WERI-Rb-1 (cell line): ENCODE measurements at regions not wholly inside any gene's neighbourhood (a gene's known extent, or its start where the extent isn't known, plus 50 kb on each side); places are given as distances from the start of the nearest gene placed in this dataset.

Experiments used
- DNase-seq: peaks from one replicate; pipeline ENCODE4 v3.0.0-alpha.2; 2020
- H3K27ac ChIP-seq: fragments of 250-450 bp; sonication (Bioruptor Pico); 2 replicates; pipeline ENCODE4 v1.5.1; 2020; ENCODE audit warnings: mild to moderate bottlenecking, moderate library complexity
- H3K27me3 ChIP-seq: fragments of 250-450 bp; sonication (Bioruptor Pico); 2 replicates; pipeline ENCODE4 v1.5.1; 2021; ENCODE audit warnings: mild to moderate bottlenecking, low read depth, moderate library complexity; ENCODE audit not compliant: insufficient read depth, severe bottlenecking
- H3K36me3 ChIP-seq: fragments of 250-450 bp; sonication (Bioruptor Pico); 2 replicates; pipeline ENCODE4 v1.5.1; 2020; ENCODE audit warnings: mild to moderate bottlenecking, moderate library complexity
- H3K4me3 ChIP-seq: 2 replicates; pipeline ENCODE4 v1.5.1; 2011; ENCODE audit warnings: low read depth, mild to moderate bottlenecking, control low read depth, low read length
- H3K9me3 ChIP-seq: fragments of 250-450 bp; sonication (Bioruptor Pico); 2 replicates; pipeline ENCODE4 v1.5.1; 2021; ENCODE audit warnings: mild to moderate bottlenecking, moderate library complexity; ENCODE audit not compliant: severe bottlenecking
- CTCF ChIP-seq: IDR thresholded peaks from 2 replicates; pipeline ENCODE4 v1.5.1; 2011; ENCODE audit warnings: low read depth, mild to moderate bottlenecking, control low read depth, inconsistent platforms, low read length

GRCh38 chr15:75138016-75138999, 63.4 kb upstream of the C15orf39 start:
- H3K27me3 ChIP-seq, result no peaks in the 10 kb centered on the region
- TF ChIP-seq CTCF, result no peak
- DNase-seq, result peak; percentile 65
- peaks cover 9% of the 10 kb centered on the region for H3K9me3 ChIP-seq
- no peak overlapping the region for H3K4me3 ChIP-seq
- H3K36me3 ChIP-seq, result no peaks in the 10 kb centered on the region
- H3K27ac ChIP-seq, result peak overlapping the region; percentile 65

GRCh38 chr15:75140080-75140879, 61.4 kb upstream of the C15orf39 start:
- no peaks in the 10 kb centered on the region for H3K27me3 ChIP-seq
- DNase-seq, result no peak
- no peak overlapping the region for H3K4me3 ChIP-seq
- peaks cover 24% of the 10 kb centered on the region for H3K9me3 ChIP-seq
- no peak for TF ChIP-seq CTCF
- no peak overlapping the region for H3K27ac ChIP-seq
- H3K36me3 ChIP-seq, result no peaks in the 10 kb centered on the region

GRCh38 chr15:75142499-75142898, 59.2 kb upstream of the C15orf39 start:
- DNase-seq, result no peak
- no peaks in the 10 kb centered on the region for H3K36me3 ChIP-seq
- peaks cover 24% of the 10 kb centered on the region for H3K9me3 ChIP-seq
- no peak overlapping the region for H3K4me3 ChIP-seq
- H3K27ac ChIP-seq, result no peak overlapping the region
- no peaks in the 10 kb centered on the region for H3K27me3 ChIP-seq
- TF ChIP-seq CTCF, result no peak

- Histone ChIP-seq H3K36me3 (no peaks in the 10 kb centered on the region), H3K4me3 (no peak overlapping the region), H3K9me3 (peaks cover 27% of the 10 kb centered on the region), H3K27me3 (no peaks in the 10 kb centered on the region), H3K27ac (no peak overlapping the region)
- TF ChIP-seq CTCF, result no peak
- no peak for DNase-seq
Measured at GRCh38 chr15:75143738-75144334, 57.8 kb upstream of the C15orf39 start.

GRCh38 chr15:75145027-75145841, 56.4 kb upstream of the C15orf39 start:
- Histone ChIP-seq H3K27me3 (no peaks in the 10 kb centered on the region), H3K9me3 (peaks cover 27% of the 10 kb centered on the region), H3K27ac (no peak overlapping the region), H3K4me3 (no peak overlapping the region), H3K36me3 (no peaks in the 10 kb centered on the region)
- peak; percentile 22 for DNase-seq
- peak; percentile 61; the same call in 1 of the 2 replicates for TF ChIP-seq CTCF
